ENCODE measurements at regions not wholly inside any gene's neighbourhood (a gene's known extent, or its start where the extent isn't known, plus 50 kb on each side); places are given as distances from the start of the nearest gene placed in this dataset.

DNA sequence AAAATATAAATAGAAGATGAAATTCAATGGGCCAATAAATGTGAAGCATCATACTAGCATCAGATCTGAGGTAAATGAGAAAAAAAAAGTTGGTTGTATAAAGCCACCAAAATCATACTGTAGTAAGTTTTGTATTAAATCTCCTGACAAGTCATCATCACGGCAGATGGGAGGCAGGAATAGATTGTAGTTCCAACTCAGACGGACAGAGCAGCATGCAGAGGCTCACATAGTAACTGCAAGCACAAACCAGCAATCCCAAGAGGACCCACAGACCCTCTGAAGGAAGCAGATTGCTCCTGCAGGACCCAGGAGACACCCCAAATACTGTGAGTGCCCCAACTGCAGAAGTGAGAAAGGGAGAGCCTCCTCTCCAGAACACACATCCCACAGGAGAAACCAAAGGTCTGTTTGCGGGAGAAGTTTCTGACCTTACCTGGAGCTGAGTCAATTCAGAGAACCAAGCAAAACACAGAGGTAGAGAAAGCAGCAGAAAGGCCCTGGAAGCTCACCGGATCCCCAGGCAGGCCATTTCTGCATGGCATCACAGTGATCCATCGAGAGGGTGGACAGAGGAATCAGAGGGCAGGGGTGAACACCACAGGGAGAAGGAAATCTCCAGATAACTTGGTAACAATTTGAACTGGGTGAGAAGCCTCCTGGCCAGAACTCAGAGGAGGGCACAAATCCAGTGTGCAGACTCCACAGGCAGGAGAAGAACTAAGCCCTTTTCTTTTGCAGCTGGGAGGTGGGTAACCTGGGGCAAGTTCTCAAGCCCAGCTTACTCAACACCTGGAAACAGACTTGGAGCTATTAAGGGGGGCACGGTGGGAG is 141.6 kb upstream of the ARHGEF26 start:
- DNase-seq = no peak

GRCh38 chr3:153980252-153980590 is 141.0 kb upstream of the ARHGEF26 start:
- DNase-seq = no peak

GRCh38 chr3:153997364-153997763 is 123.8 kb upstream of the ARHGEF26 start:
- DNase-seq = peak in 1 of 4 experiments; percentile 4

GRCh38 chr3:154003649-154004048 is 117.5 kb upstream of the ARHGEF26 start:
- no peak for DNase-seq

- no peak for DNase-seq
These were observed 110.2 kb upstream of the ARHGEF26 start for GRCh38 chr3:154011036-154011435.

GRCh38 chr3:154013736-154014135 is 107.5 kb upstream of the ARHGEF26 start:
- DNase-seq = no peak

GRCh38 chr3:154015307-154015706 is 105.9 kb upstream of the ARHGEF26 start:
- no peak for DNase-seq

DNA sequence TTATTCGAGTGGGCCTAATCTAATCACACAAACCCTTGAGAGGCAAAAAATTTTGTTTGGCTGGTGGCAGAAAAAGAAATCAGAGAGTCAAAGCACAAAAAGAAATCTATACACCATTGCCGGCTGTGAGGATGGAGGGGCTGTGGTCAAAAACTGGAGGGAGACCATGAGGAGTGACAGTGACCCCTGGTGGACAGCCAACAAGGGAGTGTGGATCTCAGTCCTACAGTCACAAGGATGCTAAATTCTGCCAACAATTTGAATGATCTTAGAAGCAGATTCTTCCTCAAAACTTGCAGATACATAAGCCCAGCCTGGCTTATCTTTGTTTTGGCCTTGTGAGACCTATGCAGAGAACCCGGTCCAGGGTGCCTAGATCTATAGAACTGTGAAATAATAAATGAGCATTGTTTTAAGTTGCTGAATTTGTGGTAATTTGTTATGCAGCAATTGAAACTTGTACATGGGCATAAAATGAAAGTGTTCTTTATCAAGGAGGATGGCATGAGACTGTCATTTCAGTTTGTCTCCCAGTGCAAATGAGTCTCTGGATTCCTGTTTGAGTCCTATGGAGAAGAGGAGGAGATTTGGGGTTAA is 103.0 kb upstream of the ARHGEF26 start:
- peak; percentile 25 to 59 (median 39) for DNase-seq

DNA sequence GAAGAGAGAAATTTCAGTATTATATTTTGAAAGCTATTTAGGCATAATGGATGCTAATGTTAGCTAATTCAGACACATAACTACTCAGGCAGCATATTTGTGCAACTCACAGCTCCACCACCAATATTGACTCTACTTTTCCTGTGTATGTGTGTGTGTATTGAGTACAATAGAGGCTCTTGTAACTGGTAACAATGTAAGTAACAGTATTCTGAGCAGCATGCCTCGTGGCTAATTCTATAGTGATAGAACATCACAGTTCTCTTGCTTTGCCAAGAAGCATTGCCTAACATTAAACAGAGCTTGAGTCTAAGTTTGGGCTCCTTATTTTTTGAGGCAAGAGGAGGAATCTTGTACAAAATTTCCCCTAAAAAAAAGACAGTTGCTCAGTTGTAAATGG is 98.6 kb upstream of the ARHGEF26 start:
- DNase-seq = no peak

DNA sequence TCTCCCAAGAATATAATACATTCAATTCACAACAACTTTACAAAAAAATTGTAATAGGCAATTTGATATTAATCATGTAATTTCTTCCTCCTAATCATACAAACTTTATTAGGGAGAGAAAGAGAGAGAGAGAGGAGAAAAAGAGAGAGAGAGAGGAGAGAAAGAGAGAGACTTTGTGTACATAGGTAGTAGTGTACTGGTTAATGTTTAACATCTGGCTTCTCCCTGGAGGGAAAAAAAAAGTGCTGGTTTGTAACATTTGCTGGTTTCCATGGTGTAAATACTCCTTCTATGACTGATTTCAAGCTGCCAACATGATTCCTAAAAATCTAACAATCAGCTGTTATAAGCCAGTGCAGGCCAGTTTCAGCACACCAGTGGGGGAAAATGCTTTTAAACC is 98.0 kb upstream of the ARHGEF26 start:
- DNase-seq = no peak

GRCh38 chr3:154025007-154025406 is 96.2 kb upstream of the ARHGEF26 start:
- DNase-seq = no peak

- no peak for DNase-seq
These were observed 91.3 kb upstream of the ARHGEF26 start for GRCh38 chr3:154029926-154030325.

DNA sequence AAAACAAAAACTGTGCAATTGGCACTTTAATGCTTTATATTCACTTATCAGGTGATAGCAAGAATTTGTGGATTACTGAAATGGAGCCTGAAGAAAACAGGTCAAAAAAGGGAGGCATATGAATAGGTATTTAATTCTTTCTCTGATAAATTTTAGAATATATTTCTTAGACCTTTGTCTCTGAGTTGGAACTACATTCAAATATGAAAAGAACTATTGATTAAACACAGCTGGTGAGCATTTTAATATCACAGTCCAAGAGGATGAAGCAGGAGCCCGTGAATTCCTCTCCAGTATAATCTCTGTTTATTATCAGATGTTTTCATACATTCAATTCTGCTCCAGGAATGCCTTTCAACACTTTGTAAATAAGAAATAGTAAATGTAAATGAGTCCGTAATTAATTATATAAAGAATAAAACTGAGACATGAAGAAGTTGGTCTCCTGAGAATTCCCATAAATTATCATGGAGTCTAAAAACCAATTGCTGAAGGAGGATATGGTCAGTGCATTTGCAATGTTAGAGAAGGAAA is 86.3 kb upstream of the ARHGEF26 start:
- DNase-seq = no peak

- peak; percentile 3 to 42 (median 20) for DNase-seq
These were observed 80.9 kb upstream of the ARHGEF26 start for GRCh38 chr3:154040283-154040682.

- no peak for DNase-seq
These were observed 76.5 kb upstream of the ARHGEF26 start for GRCh38 chr3:154044671-154045070.

- DNase-seq = no peak
These were observed 71.0 kb upstream of the ARHGEF26 start for GRCh38 chr3:154050216-154050615.

- no peak for DNase-seq
These were observed 70.4 kb upstream of the ARHGEF26 start for GRCh38 chr3:154050766-154051165.

DNA sequence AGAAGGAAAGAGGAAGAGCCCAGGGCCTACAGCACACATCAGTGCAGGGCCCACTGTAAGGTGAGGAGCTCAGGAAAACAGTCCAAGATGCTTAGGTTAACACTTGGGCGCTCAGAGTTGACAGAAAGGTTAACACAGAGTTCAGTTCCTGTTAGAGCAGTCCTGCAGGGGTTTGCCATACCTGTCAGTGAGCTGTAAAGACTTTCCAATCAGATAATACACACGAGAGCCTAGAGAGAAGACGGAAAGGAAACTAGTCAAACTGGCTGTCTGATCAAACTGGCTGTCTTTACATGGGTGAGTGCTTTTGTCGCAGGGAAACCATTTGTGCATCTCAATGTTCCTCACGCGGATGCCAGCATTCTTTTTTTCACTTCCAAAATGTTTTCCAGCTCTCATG is 61.4 kb upstream of the ARHGEF26 start:
- no peak for DNase-seq

DNA sequence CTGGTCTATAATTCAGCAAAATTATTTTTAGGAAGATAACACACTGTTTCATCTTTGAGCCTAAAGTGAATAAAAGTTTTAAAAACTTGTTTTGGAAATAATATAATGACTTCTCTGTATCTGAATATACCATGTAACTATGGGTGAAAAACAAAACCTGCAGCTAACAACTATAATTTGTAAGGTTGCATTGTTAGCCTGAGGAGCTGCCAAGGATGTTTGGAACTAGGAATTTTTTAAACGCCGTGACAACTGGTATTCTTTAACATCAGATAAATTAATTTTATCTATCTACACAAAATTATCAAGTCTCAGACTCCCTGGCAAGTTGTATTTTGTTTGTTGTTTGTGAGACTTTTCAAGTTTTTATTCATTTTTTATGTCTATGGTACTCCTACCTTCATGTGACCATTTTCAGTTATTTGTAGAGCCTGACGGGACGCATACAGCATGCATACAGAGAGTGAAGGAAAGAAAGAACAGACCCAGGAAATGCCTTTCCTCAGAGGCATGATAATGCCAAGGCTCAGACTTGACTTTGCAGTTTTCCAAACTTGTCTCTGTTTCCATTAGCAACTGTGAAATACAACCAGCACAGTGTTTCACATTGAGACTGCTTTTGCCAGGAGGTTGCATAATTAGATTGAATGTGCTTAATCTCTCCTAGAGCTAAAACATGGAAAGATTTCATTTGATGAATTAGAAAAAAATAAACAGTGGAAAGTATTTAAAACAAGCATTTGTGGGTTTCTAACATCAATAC is 60.8 kb upstream of the ARHGEF26 start:
- no peak for DNase-seq

GRCh38 chr3:154061001-154061370 is 60.2 kb upstream of the ARHGEF26 start:
- no peak for DNase-seq

- DNase-seq = no peak
These were observed 58.7 kb upstream of the ARHGEF26 start for GRCh38 chr3:154062513-154062912.

- DNase-seq = peak; percentile 2 to 31 (median 10)
These were observed 50.0 kb upstream of the ARHGEF26 start for GRCh38 chr3:154071146-154071545.
